ENCODE measurements at regions not wholly inside any gene's neighbourhood (a gene's known extent, or its start where the extent isn't known, plus 50 kb on each side); places are given as distances from the start of the nearest gene placed in this dataset.

DNA sequence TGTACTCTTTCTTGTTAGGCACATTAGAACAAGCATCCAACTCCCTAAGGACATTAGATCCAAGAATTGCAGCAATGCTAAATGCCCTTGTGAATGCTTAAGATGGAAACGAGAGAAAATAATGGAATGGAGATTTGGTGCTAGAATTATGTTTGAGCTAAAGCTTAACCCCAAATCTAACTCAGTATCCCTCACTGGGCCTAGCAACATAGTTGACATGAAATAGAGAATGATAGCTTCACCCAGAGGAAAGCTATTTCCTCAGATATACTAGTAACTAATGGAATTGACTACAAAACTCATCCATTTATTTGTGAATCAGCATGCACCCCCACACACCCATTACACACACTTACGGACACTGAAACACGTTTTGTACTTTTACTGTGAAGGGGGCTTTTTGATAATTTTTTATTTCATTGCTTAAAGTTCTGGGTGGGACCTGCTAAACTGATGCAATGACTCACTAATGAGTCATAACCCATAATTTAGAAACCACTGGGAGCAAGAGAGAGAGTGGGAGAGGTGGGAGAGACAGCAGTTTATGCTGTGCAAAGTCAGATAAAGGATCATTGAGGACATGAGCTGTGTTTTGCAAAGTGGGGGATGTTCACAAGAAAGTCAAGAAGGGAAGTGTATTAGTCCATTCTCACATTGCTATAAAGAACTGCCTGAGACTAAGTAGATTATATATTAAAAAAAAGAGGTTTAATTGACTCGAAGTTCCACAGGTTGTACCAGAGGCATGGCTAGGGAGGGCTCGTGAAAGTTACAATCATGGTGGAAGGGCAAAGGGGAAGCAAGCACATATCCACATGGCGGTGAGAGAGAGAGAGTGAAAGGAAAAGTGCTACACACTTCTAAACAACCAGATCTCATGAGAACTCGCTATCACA, 382.7 kb downstream of the SFMBT2 start (continued):
- TF ChIP-seq, protein P1, sequence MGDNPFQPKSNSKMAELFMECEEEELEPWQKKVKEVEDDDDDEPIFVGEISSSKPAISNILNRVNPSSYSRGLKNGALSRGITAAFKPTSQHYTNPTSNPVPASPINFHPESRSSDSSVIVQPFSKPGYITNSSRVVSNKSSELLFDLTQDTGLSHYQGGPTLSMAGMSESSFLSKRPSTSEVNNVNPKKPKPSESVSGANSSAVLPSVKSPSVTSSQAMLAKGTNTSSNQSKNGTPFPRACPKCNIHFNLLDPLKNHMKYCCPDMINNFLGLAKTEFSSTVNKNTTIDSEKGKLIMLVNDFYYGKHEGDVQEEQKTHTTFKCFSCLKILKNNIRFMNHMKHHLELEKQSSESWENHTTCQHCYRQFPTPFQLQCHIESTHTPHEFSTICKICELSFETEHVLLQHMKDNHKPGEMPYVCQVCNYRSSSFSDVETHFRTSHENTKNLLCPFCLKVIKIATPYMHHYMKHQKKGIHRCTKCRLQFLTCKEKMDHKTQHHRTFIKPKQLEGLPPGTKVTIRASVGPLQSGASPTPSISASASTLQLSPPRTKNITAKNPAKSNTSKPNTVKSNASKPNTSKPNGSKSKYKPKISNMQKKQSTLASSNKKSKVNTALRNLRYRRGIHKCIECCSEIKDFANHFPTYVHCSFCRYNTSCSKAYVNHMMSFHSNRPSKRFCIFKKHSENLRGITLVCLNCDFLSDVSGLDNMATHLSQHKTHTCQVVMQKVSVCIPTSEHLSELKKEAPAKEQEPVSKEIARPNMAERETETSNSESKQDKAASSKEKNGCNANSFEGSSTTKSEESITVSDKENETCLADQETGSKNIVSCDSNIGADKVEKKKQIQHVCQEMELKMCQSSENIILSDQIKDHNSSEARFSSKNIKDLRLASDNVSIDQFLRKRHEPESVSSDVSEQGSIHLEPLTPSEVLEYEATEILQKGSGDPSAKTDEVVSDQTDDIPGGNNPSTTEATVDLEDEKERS (CRISPR knock-in tag; IDR thresholded peaks at IDR 0.05) = no peak
- TF ChIP-seq RBM39 (IDR thresholded peaks at IDR 0.05; ENCODE audit: low read depth, low read length, poor library complexity, severe bottlenecking) = no peak
- TF ChIP-seq, protein P2, sequence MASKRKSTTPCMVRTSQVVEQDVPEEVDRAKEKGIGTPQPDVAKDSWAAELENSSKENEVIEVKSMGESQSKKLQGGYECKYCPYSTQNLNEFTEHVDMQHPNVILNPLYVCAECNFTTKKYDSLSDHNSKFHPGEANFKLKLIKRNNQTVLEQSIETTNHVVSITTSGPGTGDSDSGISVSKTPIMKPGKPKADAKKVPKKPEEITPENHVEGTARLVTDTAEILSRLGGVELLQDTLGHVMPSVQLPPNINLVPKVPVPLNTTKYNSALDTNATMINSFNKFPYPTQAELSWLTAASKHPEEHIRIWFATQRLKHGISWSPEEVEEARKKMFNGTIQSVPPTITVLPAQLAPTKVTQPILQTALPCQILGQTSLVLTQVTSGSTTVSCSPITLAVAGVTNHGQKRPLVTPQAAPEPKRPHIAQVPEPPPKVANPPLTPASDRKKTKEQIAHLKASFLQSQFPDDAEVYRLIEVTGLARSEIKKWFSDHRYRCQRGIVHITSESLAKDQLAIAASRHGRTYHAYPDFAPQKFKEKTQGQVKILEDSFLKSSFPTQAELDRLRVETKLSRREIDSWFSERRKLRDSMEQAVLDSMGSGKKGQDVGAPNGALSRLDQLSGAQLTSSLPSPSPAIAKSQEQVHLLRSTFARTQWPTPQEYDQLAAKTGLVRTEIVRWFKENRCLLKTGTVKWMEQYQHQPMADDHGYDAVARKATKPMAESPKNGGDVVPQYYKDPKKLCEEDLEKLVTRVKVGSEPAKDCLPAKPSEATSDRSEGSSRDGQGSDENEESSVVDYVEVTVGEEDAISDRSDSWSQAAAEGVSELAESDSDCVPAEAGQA (IDR thresholded peaks at IDR 0.05; ENCODE audit: low read depth) = no peak
- TF ChIP-seq, protein P2 (CRISPR knock-in tag; IDR thresholded peaks at IDR 0.05; ENCODE audit: borderline replicate concordance) = no peak
- no peak for TF ChIP-seq ZNF607 (CRISPR knock-in tag; IDR thresholded peaks at IDR 0.05; ENCODE audit: borderline replicate concordance)
- TF ChIP-seq GABPB1 (CRISPR knock-in tag; IDR thresholded peaks at IDR 0.05) = no peak
